SU-DHL-6 (cell line): ENCODE measurements at regions not wholly inside any gene's neighbourhood (a gene's known extent, or its start where the extent isn't known, plus 50 kb on each side); places are given as distances from the start of the nearest gene placed in this dataset.

Experiments used
- H2AFZ ChIP-seq: fragments of 200-600 bp; sonication (generic); 2 replicates; pipeline ENCODE4 v1.6.1; 2014; ENCODE audit warnings: low read depth, mild to moderate bottlenecking, moderate library complexity, mixed read lengths, antibody characterized with exemption, low read length; ENCODE audit not compliant: severe bottlenecking
- H3F3A ChIP-seq: fragments of 200-600 bp; shearing (Covaris generic); 2 replicates; pipeline ENCODE4 v1.6.0; 2016; ENCODE audit warnings: antibody characterized with exemption, mild to moderate bottlenecking; ENCODE audit not compliant: insufficient read depth
- H3K27ac ChIP-seq: fragments of 200-600 bp; sonication (generic); 2 replicates; pipeline ENCODE4 v1.5.1; 2016; ENCODE audit warnings: low read depth, mild to moderate bottlenecking, low read length, moderate library complexity, mixed read lengths
- H3K27me3 ChIP-seq: fragments of 200-600 bp; sonication (generic), shearing (Covaris generic); 2 replicates; pipeline ENCODE4 v1.6.0; 2014; ENCODE audit warnings: mild to moderate bottlenecking, low read length
- H3K36me3 ChIP-seq: fragments of 200-600 bp; sonication (generic); 2 replicates; pipeline ENCODE4 v1.6.1; 2014; ENCODE audit warnings: mild to moderate bottlenecking, low read length, mixed read lengths
- H3K4me2 ChIP-seq: fragments of 300-600, 200-600 bp; shearing (Covaris generic), sonication (generic); 2 replicates; pipeline ENCODE4 v1.6.0; 2014; ENCODE audit warnings: low read length, low read depth, mild to moderate bottlenecking; ENCODE audit not compliant: poor library complexity, severe bottlenecking
- H3K4me3 ChIP-seq: fragments of 200-600 bp; sonication (generic); 2 replicates; pipeline ENCODE4 v1.5.1; 2014; ENCODE audit warnings: antibody characterized with exemption, low read length, mild to moderate bottlenecking, mixed read lengths; ENCODE audit not compliant: insufficient read depth, poor library complexity, severe bottlenecking
- H3K79me2 ChIP-seq: fragments of 200-600 bp; sonication (generic); 2 replicates; pipeline ENCODE4 v1.6.1; 2014; ENCODE audit warnings: mild to moderate bottlenecking, low read length, moderate library complexity; ENCODE audit not compliant: insufficient read depth
- H3K9ac ChIP-seq: fragments of 200-600 bp; sonication (generic); 2 replicates; pipeline ENCODE4 v1.7.0; 2014; ENCODE audit warnings: mild to moderate bottlenecking, low read length
- H3K9me2 ChIP-seq: fragments of 200-600 bp; sonication (generic); replicated peaks from 2 replicates; pipeline ENCODE4 v1.6.1; 2014; ENCODE audit warnings: low read length; ENCODE audit not compliant: insufficient read depth
- H3K9me3 ChIP-seq: fragments of 200-600 bp; sonication (generic); 2 replicates; pipeline ENCODE4 v1.6.1; 2014; ENCODE audit warnings: low read length, mixed read lengths; ENCODE audit not compliant: insufficient read depth
- H4K20me1 ChIP-seq: fragments of 200-600 bp; sonication (generic); 2 replicates; pipeline ENCODE4 v1.6.1; 2014; ENCODE audit warnings: low read depth, mild to moderate bottlenecking, antibody characterized with exemption, low read length, moderate library complexity, mixed read lengths
- EZH2phosphoT487 ChIP-seq: fragments of 200-600 bp; sonication (generic), shearing (Covaris generic); conservative IDR thresholded peaks from 2 replicates; pipeline ENCODE4 v1.6.1; 2018; ENCODE audit warnings: mild to moderate bottlenecking, antibody characterized with exemption, low read length, moderate library complexity, mixed read lengths
- TF ChIP-seq, protein P1 (sequence below): fragments of 200-600 bp; sonication (generic); IDR thresholded peaks from one replicate; pipeline ENCODE4 v1.5.1; 2017; ENCODE audit warnings: antibody characterized with exemption, mild to moderate bottlenecking, low read length, moderate library complexity; ENCODE audit not compliant: insufficient read depth, poor library complexity, severe bottlenecking

DNA sequence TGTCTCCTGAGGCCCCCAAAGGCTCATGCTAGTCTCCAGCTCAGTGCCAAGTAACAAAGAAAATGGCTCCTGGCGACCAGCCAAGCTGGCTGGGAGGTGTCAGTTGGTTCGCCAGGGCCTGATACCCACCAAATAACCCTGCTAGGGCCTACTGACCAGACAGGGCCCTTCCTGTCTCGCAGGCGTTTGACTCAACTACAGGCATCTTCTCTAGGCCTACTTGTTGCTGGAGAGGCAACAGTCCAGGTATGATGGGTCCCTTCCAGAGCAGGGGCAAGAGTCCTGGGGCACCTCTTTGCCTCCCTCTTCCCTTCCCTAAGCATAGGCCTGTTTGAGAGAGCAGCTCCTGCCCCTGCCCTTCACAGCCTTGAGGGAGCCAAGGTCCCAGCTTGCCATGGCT, 147.9 kb upstream of the VANGL1 start:
- H3K9ac ChIP-seq: no peak overlapping the region
- no peak overlapping the region for H2AFZ ChIP-seq
- no peaks in the 10 kb centered on the region for H3K27me3 ChIP-seq
- H3K9me3 ChIP-seq: no peaks in the 10 kb centered on the region
- no peak overlapping the region for H3K4me2 ChIP-seq
- no peak overlapping the region for H3K27ac ChIP-seq
- TF ChIP-seq EZH2phosphoT487: no peak
- TF ChIP-seq, protein P1, sequence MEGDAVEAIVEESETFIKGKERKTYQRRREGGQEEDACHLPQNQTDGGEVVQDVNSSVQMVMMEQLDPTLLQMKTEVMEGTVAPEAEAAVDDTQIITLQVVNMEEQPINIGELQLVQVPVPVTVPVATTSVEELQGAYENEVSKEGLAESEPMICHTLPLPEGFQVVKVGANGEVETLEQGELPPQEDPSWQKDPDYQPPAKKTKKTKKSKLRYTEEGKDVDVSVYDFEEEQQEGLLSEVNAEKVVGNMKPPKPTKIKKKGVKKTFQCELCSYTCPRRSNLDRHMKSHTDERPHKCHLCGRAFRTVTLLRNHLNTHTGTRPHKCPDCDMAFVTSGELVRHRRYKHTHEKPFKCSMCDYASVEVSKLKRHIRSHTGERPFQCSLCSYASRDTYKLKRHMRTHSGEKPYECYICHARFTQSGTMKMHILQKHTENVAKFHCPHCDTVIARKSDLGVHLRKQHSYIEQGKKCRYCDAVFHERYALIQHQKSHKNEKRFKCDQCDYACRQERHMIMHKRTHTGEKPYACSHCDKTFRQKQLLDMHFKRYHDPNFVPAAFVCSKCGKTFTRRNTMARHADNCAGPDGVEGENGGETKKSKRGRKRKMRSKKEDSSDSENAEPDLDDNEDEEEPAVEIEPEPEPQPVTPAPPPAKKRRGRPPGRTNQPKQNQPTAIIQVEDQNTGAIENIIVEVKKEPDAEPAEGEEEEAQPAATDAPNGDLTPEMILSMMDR: no peak
- H3F3A ChIP-seq: no peaks in the 10 kb centered on the region
- no peaks in the 10 kb centered on the region for H3K36me3 ChIP-seq
- H3K4me3 ChIP-seq: no peak overlapping the region
- H4K20me1 ChIP-seq: no peaks in the 10 kb centered on the region
- H3K9me2 ChIP-seq: no peaks in the 10 kb centered on the region
- H3K79me2 ChIP-seq: no peaks in the 10 kb centered on the region

DNA sequence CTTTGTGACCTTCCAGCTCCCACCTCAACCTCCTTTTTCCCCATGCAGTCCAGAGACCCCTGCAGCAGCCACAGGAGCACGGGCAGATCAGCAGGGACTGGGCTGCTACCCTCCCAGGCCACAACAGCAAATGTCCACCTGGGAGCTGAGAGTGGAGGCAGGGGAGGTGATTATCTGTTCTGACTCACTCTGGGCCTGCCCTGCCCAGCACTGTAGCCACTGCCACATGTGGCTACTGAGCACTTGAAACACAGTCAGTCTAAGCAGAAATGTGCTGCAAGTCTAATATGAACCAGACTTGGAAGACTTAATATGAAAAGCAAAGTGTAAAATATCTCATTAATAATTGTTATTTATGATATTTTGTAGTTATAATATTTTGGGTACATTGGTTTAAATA, 148.9 kb upstream of the VANGL1 start:
- no peaks in the 10 kb centered on the region for H3K79me2 ChIP-seq
- no peak overlapping the region for H3K27ac ChIP-seq
- no peak overlapping the region for H3K4me2 ChIP-seq
- H3K9me2 ChIP-seq: no peaks in the 10 kb centered on the region
- no peaks in the 10 kb centered on the region for H3F3A ChIP-seq
- H3K4me3 ChIP-seq: no peak overlapping the region
- H3K9me3 ChIP-seq: no peaks in the 10 kb centered on the region
- H3K27me3 ChIP-seq: no peaks in the 10 kb centered on the region
- H4K20me1 ChIP-seq: no peaks in the 10 kb centered on the region
- no peaks in the 10 kb centered on the region for H3K36me3 ChIP-seq
- no peak overlapping the region for H2AFZ ChIP-seq
- H3K9ac ChIP-seq: no peak overlapping the region
- no peak for TF ChIP-seq EZH2phosphoT487
- TF ChIP-seq, protein P1: no peak

DNA sequence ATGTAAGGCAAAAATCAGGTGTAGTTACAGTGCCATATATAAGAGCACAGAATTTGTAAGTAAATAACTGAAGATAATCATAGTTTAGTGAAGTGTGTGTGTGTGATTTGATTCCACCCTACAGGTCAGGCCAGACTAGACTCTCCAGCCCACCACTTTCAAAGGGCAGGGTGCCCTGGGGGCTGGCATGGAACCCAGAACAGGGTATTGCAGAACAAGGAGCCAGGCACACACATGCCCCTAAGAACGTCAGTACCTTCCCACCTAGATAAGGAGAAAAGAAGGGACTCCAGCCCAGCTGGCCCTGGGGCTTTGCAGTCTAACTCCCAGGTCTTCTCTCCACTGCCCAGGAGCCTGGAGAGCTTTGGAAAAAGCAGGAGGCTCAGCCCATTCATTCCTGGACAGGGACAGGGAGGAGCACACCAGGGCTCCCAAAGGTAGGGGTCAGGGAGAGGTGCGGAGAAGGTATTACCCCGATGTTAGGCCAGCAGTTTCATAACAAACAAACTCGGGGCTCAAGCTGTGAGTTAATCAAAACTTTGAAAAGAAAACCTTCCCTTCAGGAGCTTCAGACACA, 149.7 kb upstream of the VANGL1 start:
- H3F3A ChIP-seq: no peaks in the 10 kb centered on the region
- TF ChIP-seq EZH2phosphoT487: no peak
- TF ChIP-seq, protein P1: no peak
- no peaks in the 10 kb centered on the region for H3K9me3 ChIP-seq
- no peak overlapping the region for H3K9ac ChIP-seq
- H3K27ac ChIP-seq: no peak overlapping the region
- no peaks in the 10 kb centered on the region for H3K36me3 ChIP-seq
- no peak overlapping the region for H3K4me3 ChIP-seq
- H3K79me2 ChIP-seq: no peaks in the 10 kb centered on the region
- no peak overlapping the region for H2AFZ ChIP-seq
- H3K4me2 ChIP-seq: no peak overlapping the region
- no peaks in the 10 kb centered on the region for H3K27me3 ChIP-seq
- no peaks in the 10 kb centered on the region for H3K9me2 ChIP-seq
- no peaks in the 10 kb centered on the region for H4K20me1 ChIP-seq
